ENCODE measurements at regions not wholly inside any gene's neighbourhood (a gene's known extent, or its start where the extent isn't known, plus 50 kb on each side); places are given as distances from the start of the nearest gene placed in this dataset.

- TF ChIP-seq CTCF (conservative IDR thresholded peaks at IDR 0.05), result no peak
- TF ChIP-seq ZFX (IDR thresholded peaks at IDR 0.05), result no peak
Observed at GRCh38 chr21:18547347-18547746, 143.8 kb upstream of the TMPRSS15 start.
